ENCODE measurements at regions not wholly inside any gene's neighbourhood (a gene's known extent, or its start where the extent isn't known, plus 50 kb on each side); places are given as distances from the start of the nearest gene placed in this dataset.
"Not testable (repeated sequence)": the region's sequence is repeated elsewhere in the genome, so short reads cannot be mapped to it uniquely, and the experiment has no call there.

- Histone ChIP-seq H3K9ac (replicated peaks; ENCODE audit: extremely low read depth, insufficient read depth, low read length) (no peak overlapping the region), H3K27me3 (ENCODE audit: control insufficient read depth in 2 of 2, insufficient read depth in 2 of 2, low read length in 2 of 2) (no peaks in the 10 kb centered on the region), H3K27ac (ENCODE audit: insufficient read depth, low read depth, low read length) (no peak overlapping the region), H4K20me1 (replicated peaks; ENCODE audit: control insufficient read depth, extremely low read depth, insufficient read depth, low read length) (no peaks in the 10 kb centered on the region), H3K4me3 (replicated peaks in 1 of 3; ENCODE audit: insufficient read depth in 1 of 3, low read depth in 1 of 3, low read length in 3 of 3) (no peak overlapping the region), H3K79me2 (ENCODE audit: control insufficient read depth, insufficient read depth, low read length) (no peaks in the 10 kb centered on the region), H3K9me1 (replicated peaks; ENCODE audit: control insufficient read depth, extremely low read depth, insufficient read depth, low read length) (no peaks in the 10 kb centered on the region), H3K4me2 (ENCODE audit: insufficient read depth, low read length) (no peak overlapping the region), H3K4me1 (ENCODE audit: control insufficient read depth, extremely low read depth, insufficient read depth, low read length) (no peaks in the 10 kb centered on the region), H2AFZ (ENCODE audit: low read depth, low read length) (no peak overlapping the region), H3K36me3 (ENCODE audit: control insufficient read depth in 2 of 2, extremely low read depth in 1 of 2, insufficient read depth in 2 of 2, low read length in 2 of 2) (no peaks in the 10 kb centered on the region), H3K9me3 (replicated peaks; ENCODE audit: control insufficient read depth, insufficient read depth, low read length) (no peaks in the 10 kb centered on the region)
- FAIRE-seq (no peak), DNase-seq (ENCODE audit: low read depth, low spot score) (no peak)
- no peak for TF ChIP-seq MYC (IDR thresholded peaks at IDR 0.05; ENCODE audit: low read depth, low read length)
- TF ChIP-seq POLR2A (IDR thresholded peaks at IDR 0.05; ENCODE audit: low read depth, low read length) = no peak
- no peak for TF ChIP-seq FOS (IDR thresholded peaks at IDR 0.05; ENCODE audit: borderline replicate concordance, insufficient read depth, low read length)
- no peak for TF ChIP-seq CTCF (IDR thresholded peaks at IDR 0.05; ENCODE audit: extremely low read depth in 1 of 2, insufficient read depth in 1 of 2, low read depth in 1 of 2, low read length in 2 of 2)
- no peak for TF ChIP-seq EZH2 (IDR thresholded peaks at IDR 0.05; ENCODE audit: borderline replicate concordance, low read depth, low read length, severe bottlenecking)
- no peak for TF ChIP-seq GATA2 (IDR thresholded peaks at IDR 0.05; ENCODE audit: insufficient read depth, insufficient read length, low read depth, low read length)
- TF ChIP-seq POLR2AphosphoS5 (IDR thresholded peaks at IDR 0.05; ENCODE audit: insufficient read depth, low read depth, low read length) = no peak
- no peak for TF ChIP-seq JUN (IDR thresholded peaks at IDR 0.05; ENCODE audit: borderline replicate concordance, insufficient read depth, insufficient read length, low read depth)
- TF ChIP-seq MAX (IDR thresholded peaks at IDR 0.05; ENCODE audit: insufficient read depth, insufficient read length) = no peak
- CTCF ChIA-PET = no interaction called here
- dilution Hi-C loops (cut with MboI; ENCODE audit: extremely low pct_ligation_motif_present, low sequenced_read_pairs) (no loop called here), intact Hi-C loops (cut with micrococcal nuclease) (no loop called here)
- BruUV-seq (replicated peaks) = no TSS peak
- POLR2A ChIA-PET = no interaction called here
Measured at GRCh38 chr11:112348480-112349029, 87.9 kb upstream of the PLET1 start.

- H2AFZ ChIP-seq (ENCODE audit: low read depth, low read length); dilution Hi-C loops (cut with MboI; ENCODE audit: extremely low pct_ligation_motif_present, low sequenced_read_pairs); H4K20me1 ChIP-seq (replicated peaks; ENCODE audit: control insufficient read depth, extremely low read depth, insufficient read depth, low read length); POLR2A ChIA-PET; H3K9me1 ChIP-seq (replicated peaks; ENCODE audit: control insufficient read depth, extremely low read depth, insufficient read depth, low read length); H3K27me3 ChIP-seq (ENCODE audit: control insufficient read depth in 2 of 2, insufficient read depth in 2 of 2, low read length in 2 of 2); H3K4me2 ChIP-seq (ENCODE audit: insufficient read depth, low read length); H3K79me2 ChIP-seq (ENCODE audit: control insufficient read depth, insufficient read depth, low read length); H3K27ac ChIP-seq (ENCODE audit: insufficient read depth, low read depth, low read length); BruUV-seq (replicated peaks); DNase-seq (ENCODE audit: low read depth, low spot score); H3K9ac ChIP-seq (replicated peaks; ENCODE audit: extremely low read depth, insufficient read depth, low read length); H3K4me3 ChIP-seq (replicated peaks in 1 of 3; ENCODE audit: insufficient read depth in 1 of 3, low read depth in 1 of 3, low read length in 3 of 3); H3K9me3 ChIP-seq (replicated peaks; ENCODE audit: control insufficient read depth, insufficient read depth, low read length); H3K36me3 ChIP-seq (ENCODE audit: control insufficient read depth in 2 of 2, extremely low read depth in 1 of 2, insufficient read depth in 2 of 2, low read length in 2 of 2); H3K4me1 ChIP-seq (ENCODE audit: control insufficient read depth, extremely low read depth, insufficient read depth, low read length); FAIRE-seq; CTCF ChIA-PET; intact Hi-C loops (cut with micrococcal nuclease): not testable (repeated sequence)
Measured at GRCh38 chr11:112351423-112351822, 90.8 kb upstream of the PLET1 start.
